ENCODE measurements at regions not wholly inside any gene's neighbourhood (a gene's known extent, or its start where the extent isn't known, plus 50 kb on each side); places are given as distances from the start of the nearest gene placed in this dataset.
A peak's percentile ranks its signal among the peaks of the same experiment; 100 is the strongest.
"Not testable (repeated sequence)": the region's sequence is repeated elsewhere in the genome, so short reads cannot be mapped to it uniquely, and the experiment has no call there.

DNA sequence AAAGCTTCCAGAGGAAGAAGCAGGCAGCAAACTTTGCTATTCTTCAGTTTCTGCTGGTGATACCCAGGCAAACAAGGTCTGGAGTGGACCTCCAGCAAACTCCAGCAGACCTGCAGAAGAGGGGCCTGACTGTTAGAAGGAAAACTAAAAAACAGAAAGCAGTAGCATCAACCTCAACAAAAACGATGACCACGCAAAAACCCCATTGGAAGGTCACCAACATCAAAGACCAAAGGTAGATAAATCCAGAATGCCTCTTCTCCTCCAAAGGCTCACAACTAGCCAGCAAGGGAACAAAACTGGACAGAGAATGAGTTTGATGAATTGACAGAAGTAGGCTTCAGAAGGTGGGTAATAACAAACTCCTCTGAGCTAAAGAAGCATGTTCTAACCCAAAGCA is 127.1 kb downstream of the SLITRK1 start:
- FAIRE-seq; ATAC-seq; H3K4me2 ChIP-seq; H3K4me3 ChIP-seq; POLR2A ChIA-PET; DNase-seq (ENCODE audit: low read depth in 1 of 2, low spot score in 1 of 2); H3K4me1 ChIP-seq; H3K27ac ChIP-seq; H3K9me3 ChIP-seq: not testable (repeated sequence)
- TF ChIP-seq MAFK (IDR thresholded peaks at IDR 0.05; ENCODE audit: partially characterized antibody), result peak; percentile 38
- CTCF ChIA-PET, result interaction anchor here (0.6 kb wide), 1 partner anchor 448 kb away, joined by 3 read pairs; no protein-coding TSS in a partner anchor
- WGBS (ENCODE audit: missing lambda C conversion rate), result 17% methylated on average over 2 of the region's 2 CpGs

DNA sequence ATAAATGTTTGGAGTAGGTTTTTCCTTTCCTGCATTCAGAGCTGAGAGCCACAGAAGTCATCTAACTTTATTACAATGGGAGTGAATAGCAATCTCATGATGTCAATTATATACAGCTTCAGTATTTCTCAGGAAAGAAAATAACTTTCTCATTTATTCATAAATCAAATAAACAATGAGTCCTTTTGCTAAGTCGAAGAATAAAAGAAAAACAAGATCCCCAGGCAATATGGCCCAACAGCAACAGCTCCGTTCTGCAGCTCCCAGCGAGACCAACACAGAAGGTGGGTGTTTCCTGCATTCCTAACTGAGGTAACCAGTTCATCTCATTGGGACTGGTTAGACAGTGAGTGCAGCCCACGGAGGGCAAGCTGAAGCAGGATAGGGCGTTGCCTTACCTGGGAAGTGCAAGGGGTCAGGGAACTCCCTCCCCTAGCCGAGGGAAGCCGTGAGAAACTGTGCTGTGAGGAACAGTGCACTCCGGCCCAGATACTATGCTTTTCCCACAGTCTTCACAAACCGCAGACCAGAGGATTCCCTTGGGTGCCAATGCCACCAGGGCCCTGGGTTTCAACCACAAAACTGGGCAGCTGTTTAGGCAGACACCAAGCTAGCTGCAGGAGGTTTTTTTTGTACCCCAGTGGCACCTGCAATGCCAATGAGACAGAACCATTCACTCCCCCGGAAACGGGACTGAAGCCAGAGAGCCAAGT is 128.2 kb downstream of the SLITRK1 start:
- Histone ChIP-seq H3K9me3 (no peaks in the 10 kb centered on the region), H3K4me3 (no peak overlapping the region), H3K4me1 (0 out of 3 replicates have a peak, but pooled peaks cover 3% of the 10 kb centered on the region), H3K4me2 (no peak overlapping the region), H3K27ac (no peak overlapping the region)
- POLR2A ChIA-PET, result no interaction called here
- ATAC-seq (no peak), FAIRE-seq (no peak), DNase-seq (ENCODE audit: low read depth in 1 of 2, low spot score in 1 of 2) (no peak)
- TF ChIP-seq CEBPB (IDR thresholded peaks at IDR 0.05), result no peak
- no peak for TF ChIP-seq ZC3H11A (IDR thresholded peaks at IDR 0.05)
- no peak for TF ChIP-seq ZSCAN20 (CRISPR knock-in tag; IDR thresholded peaks at IDR 0.05)
- no peak for TF ChIP-seq MAFK (IDR thresholded peaks at IDR 0.05; ENCODE audit: partially characterized antibody)
- TF ChIP-seq ELK1 (IDR thresholded peaks at IDR 0.05; ENCODE audit: low read depth, low read length), result no peak
- CTCF ChIA-PET, result no interaction called here
- 30% methylated on average over 7 of the region's 11 CpGs for WGBS (ENCODE audit: missing lambda C conversion rate)

DNA sequence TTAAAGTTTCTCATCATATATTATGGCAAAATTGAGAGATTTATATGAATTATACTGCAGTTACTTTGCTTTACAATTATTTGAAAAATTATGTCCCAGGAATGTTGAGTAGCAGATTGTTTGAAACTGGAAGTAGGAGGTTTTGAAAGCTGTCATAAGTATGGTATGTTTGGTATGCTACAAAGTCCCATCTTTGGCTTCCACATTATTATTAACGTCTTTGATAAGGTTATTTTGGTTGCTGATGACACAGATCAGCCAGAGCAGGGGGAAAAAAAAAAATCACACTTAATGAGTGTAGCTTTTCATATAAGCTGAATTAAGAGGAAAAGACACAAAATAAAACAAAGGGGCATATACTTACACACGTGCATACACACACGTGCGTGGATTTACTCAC is 130.1 kb downstream of the SLITRK1 start:
- DNase-seq (ENCODE audit: low read depth in 1 of 2, low spot score in 1 of 2), result peak in 1 of 2 experiments; percentile 11
- no peaks in the 10 kb centered on the region for H3K9me3 ChIP-seq
- CTCF ChIA-PET, result no interaction called here

GRCh38 chr13:83740622-83741021 is 141.7 kb downstream of the SLITRK1 start:
- ChIA-PET CTCF (no interaction called here), POLR2A (no interaction called here)
- Histone ChIP-seq H3K9me3 (no peaks in the 10 kb centered on the region), H3K27ac (no peak overlapping the region), H3K4me1 (no peaks in the 10 kb centered on the region), H3K4me2 (no peak overlapping the region), H3K4me3 (no peak overlapping the region)
- FAIRE-seq, result no peak
- ATAC-seq, result no peak
- DNase-seq (ENCODE audit: low read depth in 1 of 2, low spot score in 1 of 2), result no peak
- TF ChIP-seq BHLHE40 (IDR thresholded peaks at IDR 0.05; ENCODE audit: low read depth, low read length) (no peak), PHF8 (IDR thresholded peaks at IDR 0.05; ENCODE audit: borderline replicate concordance, low read depth) (no peak), HEYL (CRISPR knock-in tag; IDR thresholded peaks at IDR 0.05) (no peak), POLR2A (IDR thresholded peaks at IDR 0.05; ENCODE audit: low read length) (no peak), CHD4 (IDR thresholded peaks at IDR 0.05; ENCODE audit: borderline replicate concordance) (no peak), FOXS1 (CRISPR knock-in tag; IDR thresholded peaks at IDR 0.05) (no peak), HMGXB4 (CRISPR knock-in tag; IDR thresholded peaks at IDR 0.05; ENCODE audit: borderline replicate concordance) (no peak), ZFP36 (IDR thresholded peaks at IDR 0.05; ENCODE audit: borderline replicate concordance, partially characterized antibody) (no peak), NR3C1 (IDR thresholded peaks at IDR 0.05) (no peak), JUN (IDR thresholded peaks at IDR 0.05) (no peak), RNF2 (IDR thresholded peaks at IDR 0.05; ENCODE audit: borderline replicate concordance, low read depth) (no peak), ESRRA (IDR thresholded peaks at IDR 0.05; ENCODE audit: borderline replicate concordance, low read length) (no peak), HOXA7 (CRISPR knock-in tag; IDR thresholded peaks at IDR 0.05) (no peak), CBX8 (IDR thresholded peaks at IDR 0.05) (no peak), FOSB (CRISPR knock-in tag; IDR thresholded peaks at IDR 0.05) (no peak)

More for the DNA sequence above, 130.1 kb downstream of the SLITRK1 start:
- FAIRE-seq (no peak), ATAC-seq (peak in 1 of 2 experiments; percentile 32; a peak in 1 of 6 replicates)
- H3K4me3 ChIP-seq, result no peak overlapping the region
- no peak overlapping the region for H3K27ac ChIP-seq
- H3K4me2 ChIP-seq, result peak overlapping the region; percentile 28; the same call in 1 of the 3 replicates
- POLR2A ChIA-PET, result no interaction called here
- 0 out of 3 replicates have a peak, but pooled peaks cover 3% of the 10 kb centered on the region for H3K4me1 ChIP-seq
- 27% methylated on average over 4 of the region's 4 CpGs for WGBS (ENCODE audit: missing lambda C conversion rate)
- TF ChIP-seq ESRRA (IDR thresholded peaks at IDR 0.05; ENCODE audit: borderline replicate concordance, low read length) (no peak), HES2 (IDR thresholded peaks at IDR 0.05) (no peak), HOXA7 (CRISPR knock-in tag; IDR thresholded peaks at IDR 0.05) (no peak), RAD21 (conservative IDR thresholded peaks at IDR 0.05 in 1 of 2, IDR thresholded peaks at IDR 0.05 in 1 of 2) (no peak), HMGXB4 (CRISPR knock-in tag; IDR thresholded peaks at IDR 0.05; ENCODE audit: borderline replicate concordance) (no peak), MAZ (IDR thresholded peaks at IDR 0.05; ENCODE audit: borderline replicate concordance, low read depth, low read length) (no peak), NFE2L2 (conservative IDR thresholded peaks at IDR 0.05; ENCODE audit: low read length) (no peak), ZNF302 (CRISPR knock-in tag; IDR thresholded peaks at IDR 0.05) (no peak), RARB (CRISPR knock-in tag; IDR thresholded peaks at IDR 0.05) (no peak)

Data from A549 (cell line).